Gastroesophageal sphincter (tissue), 3 donors: ENCODE measurements at regions not wholly inside any gene's neighbourhood (a gene's known extent, or its start where the extent isn't known, plus 50 kb on each side); places are given as distances from the start of the nearest gene placed in this dataset.

ENCODE experiments used
- CTCF ChIP-seq, 4 experiments: fragments of 200-600 bp in 2 of 4; fragments of 450-650 bp in 2 of 4; sonication (generic) in 1 of 4; IDR thresholded peaks; one replicate each; pipeline ENCODE4 v1.5.1; 2017 to 2019; ENCODE audit warnings: antibody characterized with exemption in 4 of 4, mild to moderate bottlenecking in 2 of 4, moderate library complexity in 2 of 4
- POLR2A ChIP-seq, 2 donors: fragments of 450-650 bp; IDR thresholded peaks; one replicate each; pipeline ENCODE4 v1.6.1; 2017; ENCODE audit warnings: antibody characterized with exemption in 2 of 2, mild to moderate bottlenecking in 2 of 2, moderate library complexity in 1 of 2
- POLR2AphosphoS5 ChIP-seq: sonication (generic); formaldehyde crosslinking; IDR thresholded peaks from one replicate; pipeline ENCODE4 v1.6.1; 2017; ENCODE audit warnings: antibody characterized with exemption

GRCh38 chr22:34045311-34045710, 125.0 kb upstream of the LARGE1 start:
- TF ChIP-seq POLR2A (IDR thresholded peaks at IDR 0.05), result no peak
- no peak for TF ChIP-seq CTCF (IDR thresholded peaks at IDR 0.05)
- TF ChIP-seq POLR2AphosphoS5, result no peak
